GM13977 (cell line): ENCODE measurements at regions not wholly inside any gene's neighbourhood (a gene's known extent, or its start where the extent isn't known, plus 50 kb on each side); places are given as distances from the start of the nearest gene placed in this dataset.

Experiments
- DNase-seq: peaks from one replicate; pipeline ENCODE4 v3.0.0; 2012; ENCODE audit warnings: low spot score
- CTCF ChIP-seq: IDR thresholded peaks from 2 replicates; pipeline ENCODE4 v1.5.1; 2012; ENCODE audit warnings: mild to moderate bottlenecking, control low read depth; ENCODE audit not compliant: insufficient read depth; ENCODE audit errors: extremely low read depth, missing control alignments
- in situ Hi-C: fragments of 300-500 bp; cut with MboI; formaldehyde crosslinking; loops from one replicate; pipeline ENCODE4 v1.12.0; 2022; ENCODE audit warnings: low sequenced_read_pairs, low pct_unique_long_range_greater_than_20kb, mixed read lengths, inconsistent platforms; ENCODE audit not compliant: unreplicated experiment

- TF ChIP-seq CTCF: no peak
- in situ Hi-C loops: no loop called here
- no peak for DNase-seq
These were observed 1115.5 kb downstream of the DTWD2 start for GRCh38 chr5:117872798-117873368.

GRCh38 chr5:117869596-117869995 is 1118.8 kb downstream of the DTWD2 start:
- in situ Hi-C loops: no loop called here
- DNase-seq: no peak
- no peak for TF ChIP-seq CTCF

- no peak for DNase-seq
- in situ Hi-C loops: no loop called here
- no peak for TF ChIP-seq CTCF
These were observed 1124.6 kb downstream of the DTWD2 start for GRCh38 chr5:117863586-117864296.

- TF ChIP-seq CTCF: no peak
- no peak for DNase-seq
- in situ Hi-C loops: no loop called here
These were observed 1127.8 kb downstream of the DTWD2 start for GRCh38 chr5:117860550-117860949.

- DNase-seq: no peak
- in situ Hi-C loops: no loop called here
- no peak for TF ChIP-seq CTCF
These were observed 1129.2 kb downstream of the DTWD2 start for GRCh38 chr5:117859176-117859575.

GRCh38 chr5:117856713-117857112 is 1131.6 kb downstream of the DTWD2 start:
- in situ Hi-C loops: no loop called here
- TF ChIP-seq CTCF: no peak
- no peak for DNase-seq
